ENCODE measurements at regions not wholly inside any gene's neighbourhood (a gene's known extent, or its start where the extent isn't known, plus 50 kb on each side); places are given as distances from the start of the nearest gene placed in this dataset.
A peak's percentile ranks its signal among the peaks of the same experiment; 100 is the strongest.

GRCh38 chr20:23248461-23248882 lies 102.1 kb upstream of the NXT1 start:
- H3K4me3 ChIP-seq = no peak overlapping the region
- H3K36me3 ChIP-seq = no peaks in the 10 kb centered on the region
- ATAC-seq (no peak), DNase-seq (no peak)
- intact Hi-C loops (cut with DNase I) = loop anchor here (10.0 kb wide), 1 partner anchor 86 kb away; no protein-coding TSS in a partner anchor
- no peak overlapping the region for H3K27ac ChIP-seq
- H3K4me1 ChIP-seq = peaks cover 10% of the 10 kb centered on the region
- H3K27me3 ChIP-seq = no peaks in the 10 kb centered on the region
- H3K9me3 ChIP-seq = no peaks in the 10 kb centered on the region
- TF ChIP-seq CTCF (IDR thresholded peaks at IDR 0.05) = no peak

- no peak overlapping the region for H3K4me3 ChIP-seq
- no peaks in the 10 kb centered on the region for H3K27me3 ChIP-seq
- DNase-seq (no peak), ATAC-seq (no peak)
- H3K4me1 ChIP-seq = peaks cover 10% of the 10 kb centered on the region
- H3K27ac ChIP-seq = no peak overlapping the region
- intact Hi-C loops (cut with DNase I) = loop anchor here (10.0 kb wide), 1 partner anchor 88 kb away; no protein-coding TSS in a partner anchor
- no peaks in the 10 kb centered on the region for H3K9me3 ChIP-seq
- no peaks in the 10 kb centered on the region for H3K36me3 ChIP-seq
- no peak for TF ChIP-seq CTCF (IDR thresholded peaks at IDR 0.05)
Measured at GRCh38 chr20:23246717-23247664, 103.6 kb upstream of the NXT1 start.

- Histone ChIP-seq H3K9me3 (no peaks in the 10 kb centered on the region), H3K4me3 (no peak overlapping the region), H3K4me1 (peaks cover 10% of the 10 kb centered on the region), H3K27ac (no peak overlapping the region), H3K27me3 (no peaks in the 10 kb centered on the region), H3K36me3 (no peaks in the 10 kb centered on the region)
- ATAC-seq (peak; percentile 92), DNase-seq (peak; percentile 81)
- intact Hi-C loops (cut with DNase I) = loop anchor here (10.0 kb wide), 1 partner anchor 89 kb away; no protein-coding TSS in a partner anchor
- peak; percentile 47 for TF ChIP-seq CTCF (IDR thresholded peaks at IDR 0.05)
Measured at GRCh38 chr20:23245553-23246181, 104.9 kb upstream of the NXT1 start.

- TF ChIP-seq CTCF (IDR thresholded peaks at IDR 0.05) = no peak
- peak; percentile 3 for ATAC-seq
- DNase-seq = peak; percentile 52
- H3K4me3 ChIP-seq = no peak overlapping the region
- intact Hi-C loops (cut with DNase I) = loop anchor here (10.0 kb wide), 1 partner anchor 90 kb away; no protein-coding TSS in a partner anchor
- no peak overlapping the region for H3K27ac ChIP-seq
- H3K36me3 ChIP-seq = no peaks in the 10 kb centered on the region
- H3K4me1 ChIP-seq = peaks cover 10% of the 10 kb centered on the region
- no peaks in the 10 kb centered on the region for H3K9me3 ChIP-seq
- H3K27me3 ChIP-seq = no peaks in the 10 kb centered on the region
Measured at GRCh38 chr20:23244916-23245552, 105.6 kb upstream of the NXT1 start.

- Histone ChIP-seq H3K27me3 (no peaks in the 10 kb centered on the region), H3K4me3 (no peak overlapping the region), H3K36me3 (no peaks in the 10 kb centered on the region), H3K9me3 (no peaks in the 10 kb centered on the region), H3K27ac (no peak overlapping the region), H3K4me1 (peaks cover 10% of the 10 kb centered on the region)
- peak; percentile 6 for ATAC-seq
- intact Hi-C loops (cut with DNase I) = loop anchor here (10.0 kb wide), 1 partner anchor 90 kb away; no protein-coding TSS in a partner anchor
- no peak for TF ChIP-seq CTCF (IDR thresholded peaks at IDR 0.05)
- peak; percentile 55 for DNase-seq
Measured at GRCh38 chr20:23244156-23244915, 106.3 kb upstream of the NXT1 start.
